NCI-H2227 (cell line): ENCODE measurements at regions not wholly inside any gene's neighbourhood (a gene's known extent, or its start where the extent isn't known, plus 50 kb on each side); places are given as distances from the start of the nearest gene placed in this dataset.
"Not testable (repeated sequence)": the region's sequence is repeated elsewhere in the genome, so short reads cannot be mapped to it uniquely, and the experiment has no call there.

ENCODE experiments used
- DNase-seq: peaks from one replicate; lab custom pipeline; 2025; ENCODE audit not compliant: unreplicated experiment; lab: John Stamatoyannopoulos, UW

GRCh38 chr5:101278011-101278687, 375.1 kb upstream of the ST8SIA4 start:
- DNase-seq = no peak

DNA sequence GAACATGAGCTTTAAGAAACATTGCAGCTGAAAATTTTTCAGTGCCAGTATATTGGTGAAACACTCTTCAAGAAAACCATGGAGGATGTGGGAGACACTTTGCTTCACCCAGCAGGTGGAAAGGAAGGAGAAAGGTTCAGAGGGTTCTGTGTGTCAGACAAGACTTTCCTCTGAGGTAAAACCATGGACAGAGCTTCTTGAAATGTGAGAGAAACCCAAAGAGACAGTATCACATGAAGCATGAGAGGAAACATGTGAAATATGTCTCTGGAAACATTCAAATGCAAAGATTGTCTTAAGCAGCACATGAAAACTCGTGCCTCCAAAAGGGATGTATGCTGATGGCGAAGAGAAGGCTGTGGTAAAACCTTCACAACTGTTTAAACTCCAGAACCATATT, 368.9 kb upstream of the ST8SIA4 start:
- DNase-seq = no peak

DNA sequence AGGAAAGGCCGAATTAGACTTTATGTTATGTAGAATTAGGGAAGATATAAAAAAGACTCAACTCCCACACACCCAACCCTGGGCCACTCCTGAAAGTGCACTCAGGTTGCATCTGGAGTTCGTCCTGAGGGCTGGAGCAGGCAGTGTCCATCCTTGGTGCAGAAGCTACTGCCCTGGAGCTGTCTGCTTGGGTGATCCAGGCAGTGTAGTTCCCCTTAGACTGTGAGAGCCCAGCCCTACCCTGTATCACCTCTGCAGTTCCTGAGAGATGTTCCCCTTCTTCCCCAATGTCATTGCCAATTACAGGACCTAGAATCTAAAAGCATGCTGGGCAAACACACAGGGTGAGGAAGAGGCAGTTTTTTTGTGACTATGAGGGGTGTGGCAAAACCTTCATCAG, 368.3 kb upstream of the ST8SIA4 start:
- DNase-seq = no peak

DNA sequence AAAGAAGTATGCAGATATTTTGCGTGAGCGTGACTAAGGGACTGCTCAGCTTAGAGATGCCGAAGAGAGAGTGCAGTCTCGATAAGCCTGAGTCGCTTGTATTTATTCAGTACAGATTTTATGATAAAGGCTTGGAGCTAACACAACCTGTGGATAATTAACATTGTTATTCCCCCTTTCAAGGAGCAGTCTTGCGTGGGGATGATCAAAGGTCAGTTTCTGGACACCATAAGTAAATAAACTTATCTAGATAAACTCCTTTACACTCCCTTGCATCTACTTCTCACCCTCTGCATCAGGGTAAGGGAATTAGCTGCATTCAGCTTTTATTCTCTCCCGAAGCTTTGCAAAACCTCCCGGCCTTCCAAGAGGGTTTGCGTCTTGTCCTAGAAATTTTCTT, 357.8 kb upstream of the ST8SIA4 start:
- no peak for DNase-seq

DNA sequence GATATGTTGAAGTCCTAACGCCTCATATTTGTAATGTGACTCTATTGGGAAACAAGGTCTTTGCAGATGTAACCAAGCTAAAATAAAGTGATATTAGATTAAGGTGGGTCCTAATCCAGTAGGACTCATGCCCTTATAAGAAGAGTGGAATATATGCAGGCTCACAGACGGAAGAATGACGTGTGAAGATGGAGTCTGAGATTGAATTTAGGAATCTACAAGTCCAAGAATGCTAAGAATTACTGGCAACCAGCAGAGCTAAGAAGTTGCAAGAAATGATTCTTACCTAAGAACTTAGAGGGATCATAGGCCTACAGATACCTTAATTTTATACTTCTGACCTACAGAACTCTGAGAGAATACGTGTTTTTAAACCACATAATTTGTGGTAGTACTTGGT, 350.0 kb upstream of the ST8SIA4 start:
- DNase-seq = no peak

GRCh38 chr5:101244621-101245020, 341.5 kb upstream of the ST8SIA4 start:
- DNase-seq = no peak

- no peak for DNase-seq
These were observed 309.9 kb upstream of the ST8SIA4 start for GRCh38 chr5:101212942-101213514.

GRCh38 chr5:101206534-101206933, 303.5 kb upstream of the ST8SIA4 start:
- DNase-seq = no peak

DNA sequence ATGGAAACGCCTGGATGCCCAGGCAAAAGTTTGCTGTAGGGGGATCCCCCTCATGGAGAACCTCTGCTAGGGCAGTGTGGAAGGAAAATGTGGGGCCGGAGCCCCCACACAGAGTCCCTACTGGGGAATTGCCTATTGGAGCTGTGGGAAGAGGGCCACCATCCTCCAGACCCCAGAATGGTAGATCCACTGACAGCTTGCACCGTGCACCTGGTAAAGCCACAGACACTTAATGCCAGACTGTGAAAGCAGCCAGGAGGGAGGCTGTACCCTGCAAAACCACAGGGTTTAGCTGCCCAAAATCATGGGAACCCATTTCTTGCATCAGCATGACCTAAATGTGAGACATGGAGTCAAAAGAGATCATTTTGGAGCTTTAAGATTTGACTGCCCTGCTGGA, 302.0 kb upstream of the ST8SIA4 start:
- DNase-seq = not testable (repeated sequence)

GRCh38 chr5:101180365-101180764, 277.3 kb upstream of the ST8SIA4 start:
- DNase-seq = not testable (repeated sequence)

DNA sequence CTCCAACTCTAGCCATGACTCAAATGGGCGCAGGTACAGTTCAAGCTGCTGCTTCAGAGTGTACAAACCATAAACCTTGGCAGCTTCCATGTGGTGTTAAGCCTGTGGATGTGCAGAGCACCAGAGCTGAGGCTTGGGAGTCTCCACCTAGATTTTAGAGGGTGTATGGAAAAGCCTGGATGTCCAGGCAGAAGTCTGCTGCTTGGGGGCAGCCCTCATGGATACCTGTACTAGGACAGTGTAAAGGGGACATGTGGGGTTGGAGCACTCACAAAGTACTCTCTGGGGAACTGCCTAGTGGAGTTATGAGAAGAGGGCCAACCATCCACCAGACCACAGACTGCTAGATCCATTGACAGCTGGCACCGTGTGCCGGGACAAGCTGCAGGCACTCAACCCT, 273.5 kb upstream of the ST8SIA4 start:
- DNase-seq = no peak

DNA sequence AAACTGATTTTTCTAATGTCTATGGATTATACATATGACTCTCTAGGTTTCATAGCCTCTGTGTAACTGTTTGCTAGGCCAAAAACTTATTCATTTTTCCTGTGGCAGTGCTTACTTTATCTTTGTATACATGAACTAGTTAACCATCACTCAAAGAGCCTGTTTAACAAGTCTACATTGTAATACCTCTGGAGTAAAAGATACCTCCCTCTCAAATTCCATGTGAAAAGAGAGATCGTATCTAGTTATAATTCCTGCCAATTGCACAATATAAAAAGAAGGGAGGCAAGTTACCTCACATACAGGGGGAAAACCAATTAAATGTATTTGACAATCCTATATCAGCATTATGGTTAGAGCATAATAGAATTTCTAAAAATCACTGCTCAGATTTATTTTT, 271.9 kb upstream of the ST8SIA4 start:
- DNase-seq = no peak

DNA sequence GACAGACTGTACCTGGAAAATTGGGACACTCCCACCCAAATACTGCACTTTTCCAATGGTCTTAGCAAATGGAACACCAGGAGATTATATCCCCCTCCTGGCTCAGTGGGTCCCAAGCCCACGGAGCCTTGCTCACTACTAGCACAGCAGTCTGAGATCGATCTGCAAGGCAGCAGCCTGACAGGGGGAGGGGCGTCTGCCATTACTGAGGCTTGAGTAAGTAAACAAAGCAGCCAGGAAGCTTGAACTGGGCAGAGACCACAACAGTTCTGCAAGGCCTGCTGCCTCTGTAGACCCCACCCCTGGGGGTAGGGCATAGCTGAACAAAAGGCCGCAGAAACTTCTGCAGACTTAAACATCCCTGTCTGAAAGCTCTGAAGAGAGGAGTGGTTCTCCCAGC, 260.0 kb upstream of the ST8SIA4 start:
- DNase-seq = no peak

GRCh38 chr5:101160002-101160401, 256.9 kb upstream of the ST8SIA4 start:
- no peak for DNase-seq

GRCh38 chr5:101159006-101159405, 255.9 kb upstream of the ST8SIA4 start:
- DNase-seq = no peak

DNA sequence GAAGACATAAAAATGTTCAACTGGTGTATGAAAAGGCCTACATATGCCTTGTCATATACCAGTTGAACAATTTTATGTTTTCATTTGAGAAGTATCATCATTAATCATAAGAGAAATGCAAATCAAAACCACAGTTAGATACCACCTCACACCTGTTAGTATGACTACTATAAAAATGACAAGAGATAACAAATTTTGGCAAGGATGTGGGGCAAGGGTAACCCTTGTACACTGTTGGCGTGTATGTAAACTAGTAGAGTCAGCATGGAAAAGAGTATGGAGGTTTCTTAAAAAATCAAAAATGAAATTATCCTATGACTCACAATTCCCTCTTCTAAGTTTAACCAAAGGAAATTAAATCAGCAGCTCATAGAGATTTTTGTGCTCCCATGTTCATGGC, 250.4 kb upstream of the ST8SIA4 start:
- DNase-seq = no peak

DNA sequence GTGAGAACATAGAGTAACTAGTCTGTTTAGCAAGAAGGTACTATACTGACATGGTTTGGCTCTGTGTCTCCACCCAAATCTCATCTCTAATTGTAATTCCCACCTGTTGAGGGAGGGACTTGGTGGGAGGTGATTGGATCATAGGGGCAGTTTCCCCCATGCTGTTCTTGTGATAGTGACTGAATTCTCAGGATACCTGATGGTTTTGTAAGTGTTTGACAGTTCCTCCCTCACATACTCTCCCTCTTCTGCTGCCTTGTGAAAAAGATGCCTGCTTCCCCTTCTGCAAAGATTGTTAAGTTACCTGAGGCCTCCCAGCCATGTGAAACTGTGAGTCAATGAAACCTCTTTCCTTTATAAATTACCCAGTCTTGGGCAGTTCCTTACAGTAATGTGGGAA, 240.4 kb upstream of the ST8SIA4 start:
- no peak for DNase-seq

DNA sequence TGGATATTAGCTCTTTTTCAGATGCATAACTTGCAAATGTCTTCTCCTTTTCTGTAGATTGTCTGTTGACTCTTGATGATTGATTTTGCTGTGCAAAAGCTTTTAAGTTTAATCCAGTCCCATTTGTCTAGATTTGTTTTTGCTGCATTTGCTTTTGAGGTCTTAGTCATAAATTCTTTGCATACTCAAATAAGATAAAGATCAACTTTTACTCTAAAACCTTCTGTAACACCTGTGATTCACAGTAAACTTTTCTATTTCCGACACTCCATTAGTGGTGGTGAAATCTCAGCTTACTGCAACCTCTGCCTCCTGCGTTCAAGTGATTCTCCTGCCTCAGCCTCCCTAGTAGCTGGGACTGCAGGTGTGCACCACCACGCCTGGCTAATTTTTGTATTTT, 239.0 kb upstream of the ST8SIA4 start:
- no peak for DNase-seq

DNA sequence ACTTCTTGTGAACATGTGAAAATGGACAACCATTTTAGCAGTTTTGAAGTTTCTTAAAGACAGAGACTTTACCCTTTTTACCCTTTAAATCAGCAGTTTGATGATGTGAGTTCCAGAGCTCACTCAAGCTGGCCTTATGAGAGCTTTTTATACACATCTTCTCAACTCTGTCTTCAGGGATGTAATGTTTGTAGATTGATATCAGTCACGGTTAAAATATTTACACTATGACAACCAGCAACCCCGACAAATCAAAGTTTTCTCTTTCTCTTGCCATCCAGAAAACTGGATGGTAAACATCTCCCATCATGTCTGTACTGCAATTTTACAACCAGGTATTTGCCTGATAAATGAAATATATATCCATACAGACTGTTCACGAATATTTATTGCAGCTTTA, 233.4 kb upstream of the ST8SIA4 start:
- DNase-seq = no peak

DNA sequence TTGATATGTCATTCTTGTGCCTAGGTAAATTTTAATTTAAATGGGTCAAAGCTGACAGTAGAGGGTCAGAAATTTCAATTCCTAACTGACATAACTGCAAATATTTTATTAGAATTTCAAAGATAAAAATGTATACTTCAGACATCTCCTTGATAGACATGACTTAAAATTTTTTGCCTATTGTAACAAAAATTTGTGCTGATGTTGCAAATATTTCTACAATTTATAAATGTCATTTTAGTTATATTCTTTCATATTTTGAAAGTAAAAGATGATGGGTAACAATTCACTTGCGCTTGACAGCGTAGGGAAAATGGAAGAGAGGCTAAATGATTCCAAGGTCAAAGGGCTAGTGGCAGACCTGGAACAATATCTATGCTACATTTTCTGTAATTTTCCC, 220.3 kb upstream of the ST8SIA4 start:
- no peak for DNase-seq

DNA sequence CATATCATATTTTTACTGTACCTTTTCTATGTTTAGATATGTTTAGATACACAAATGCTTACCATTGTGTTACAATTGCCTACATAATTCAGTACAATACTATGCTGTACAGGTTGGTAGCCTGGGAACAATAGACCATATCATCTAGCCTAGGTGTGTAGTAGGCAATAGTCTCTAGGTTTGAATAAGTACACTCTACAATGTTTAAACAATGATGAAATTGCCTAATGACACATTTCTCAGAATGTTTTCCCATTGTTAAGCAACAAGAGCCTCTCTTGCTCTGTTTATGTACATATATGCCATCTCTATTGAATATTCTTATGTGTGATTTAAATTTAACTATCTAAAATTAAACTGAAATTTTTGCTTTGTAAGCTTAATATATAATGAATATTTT, 209.6 kb upstream of the ST8SIA4 start:
- DNase-seq = no peak

GRCh38 chr5:101103874-101104273, 200.8 kb upstream of the ST8SIA4 start:
- no peak for DNase-seq

GRCh38 chr5:101102506-101102905, 199.4 kb upstream of the ST8SIA4 start:
- DNase-seq = no peak
